Right lobe of liver (tissue), 6 donors: ENCODE measurements at regions not wholly inside any gene's neighbourhood (a gene's known extent, or its start where the extent isn't known, plus 50 kb on each side); places are given as distances from the start of the nearest gene placed in this dataset.

Experiments
- ATAC-seq, 4 donors: fragments of 200-7000 bp; cut with Tn5 transposase; one replicate each; pipeline ENCODE4 v1.9.1; 2020; ENCODE audit warnings: mild to moderate bottlenecking in 4 of 4, moderate library complexity in 4 of 4
- DNase-seq, 3 donors: peaks; one replicate each; pipeline ENCODE4 v3.0.0-alpha.2; 2020
- H3K27ac ChIP-seq, 3 donors: fragments of 200-600 bp; one replicate each; pipeline ENCODE4 v1.8.0; 2022
- H3K27me3 ChIP-seq, 2 donors: fragments of 200-600 bp; one replicate each; pipeline ENCODE4 v1.8.0; 2022
- H3K36me3 ChIP-seq, 4 donors: fragments of 200-600 bp; sonication (generic) in 1 of 4; one replicate each; pipeline versions ENCODE4 v1.5.1 to v1.8.0; 2017 to 2022; ENCODE audit warnings: control low read depth in 1 of 4
- H3K4me1 ChIP-seq, 4 donors: fragments of 200-600 bp; sonication (generic) in 1 of 4; one replicate each; pipeline versions ENCODE4 v1.5.1 to v1.8.0; 2017 to 2022; ENCODE audit warnings: control low read depth in 1 of 4
- H3K4me3 ChIP-seq, 3 donors: fragments of 200-600 bp; one replicate each; pipeline ENCODE4 v1.8.0; 2022
- H3K9me3 ChIP-seq, 4 donors: fragments of 200-600 bp; sonication (generic) in 1 of 4; one replicate each; pipeline versions ENCODE4 v1.5.1 to v1.8.0; 2017 to 2022; ENCODE audit warnings: control low read depth in 1 of 4
- POLR2A ChIP-seq: fragments of 450-650 bp; IDR thresholded peaks from one replicate; pipeline ENCODE4 v1.6.1; 2017; ENCODE audit warnings: antibody characterized with exemption, mild to moderate bottlenecking
- WGBS: methylation state at CpG from one replicate; pipeline ENCODE4 v1.1.6; 2018; ENCODE audit warnings: low coverage, low lambda C conversion rate; ENCODE audit not compliant: insufficient coverage; ENCODE audit errors: missing lambda C conversion rate; 5-methylcytosine and 5-hydroxymethylcytosine counted together
- intact Hi-C, 2 donors: fragments of 100-400 bp; cut with DNase I; formaldehyde crosslinking; loops; one replicate each; pipeline versions ENCODE4 v1.11.2 to v1.14.1; 2022
- TF ChIP-seq, protein P1 (sequence below), 4 donors: fragments of 200-600 bp in 3 of 4; fragments of 450-650 bp in 1 of 4; IDR thresholded peaks; one replicate each; pipeline versions ENCODE4 v1.5.1 to v1.8.0; 2016 to 2022; ENCODE audit warnings: antibody characterized with exemption in 4 of 4, mild to moderate bottlenecking in 2 of 4
- donor health status: DM: no; HTN: yes; CAD: no.
- donor health status: DM: no; HTN: no; CAD: no.
- donor health status: DM: no; HTN: no; CAD: no.
- donor health status: DM: no; HTN: yes; CAD: no.
- donor health status: DM: no; HTN: yes; CAD: no.

DNA sequence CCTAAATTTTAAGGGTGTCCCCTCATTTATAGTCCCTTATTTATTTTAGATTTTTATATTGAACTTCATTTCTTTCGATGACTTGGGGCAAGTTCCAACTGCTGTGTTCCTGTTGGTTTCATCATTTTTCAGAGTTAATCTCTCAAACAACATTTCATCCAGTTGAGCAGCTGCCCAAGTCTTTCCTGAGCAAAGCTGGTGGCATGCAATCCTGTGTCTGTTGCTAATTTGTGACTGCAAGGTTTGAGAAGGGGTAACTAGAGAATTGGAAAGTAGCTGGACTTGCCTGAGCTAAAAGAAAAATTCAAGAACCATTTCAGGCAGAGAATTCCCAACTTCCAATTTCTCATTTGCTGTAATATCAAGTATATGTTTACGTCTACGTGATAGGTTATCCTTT, 881.5 kb upstream of the SLC35B3 start:
- Histone ChIP-seq H3K9me3 (no peaks in the 10 kb centered on the region), H3K27me3 (no peaks in the 10 kb centered on the region), H3K36me3 (no peaks in the 10 kb centered on the region), H3K4me3 (no peak overlapping the region), H3K27ac (no peak overlapping the region), H3K4me1 (no peaks in the 10 kb centered on the region)
- ATAC-seq (no peak), DNase-seq (no peak)
- TF ChIP-seq, protein P1, sequence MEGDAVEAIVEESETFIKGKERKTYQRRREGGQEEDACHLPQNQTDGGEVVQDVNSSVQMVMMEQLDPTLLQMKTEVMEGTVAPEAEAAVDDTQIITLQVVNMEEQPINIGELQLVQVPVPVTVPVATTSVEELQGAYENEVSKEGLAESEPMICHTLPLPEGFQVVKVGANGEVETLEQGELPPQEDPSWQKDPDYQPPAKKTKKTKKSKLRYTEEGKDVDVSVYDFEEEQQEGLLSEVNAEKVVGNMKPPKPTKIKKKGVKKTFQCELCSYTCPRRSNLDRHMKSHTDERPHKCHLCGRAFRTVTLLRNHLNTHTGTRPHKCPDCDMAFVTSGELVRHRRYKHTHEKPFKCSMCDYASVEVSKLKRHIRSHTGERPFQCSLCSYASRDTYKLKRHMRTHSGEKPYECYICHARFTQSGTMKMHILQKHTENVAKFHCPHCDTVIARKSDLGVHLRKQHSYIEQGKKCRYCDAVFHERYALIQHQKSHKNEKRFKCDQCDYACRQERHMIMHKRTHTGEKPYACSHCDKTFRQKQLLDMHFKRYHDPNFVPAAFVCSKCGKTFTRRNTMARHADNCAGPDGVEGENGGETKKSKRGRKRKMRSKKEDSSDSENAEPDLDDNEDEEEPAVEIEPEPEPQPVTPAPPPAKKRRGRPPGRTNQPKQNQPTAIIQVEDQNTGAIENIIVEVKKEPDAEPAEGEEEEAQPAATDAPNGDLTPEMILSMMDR (IDR thresholded peaks at IDR 0.05) = no peak
- no peak for TF ChIP-seq POLR2A
- WGBS = 74% methylated on average over 3 of the region's 3 CpGs
- intact Hi-C loops = no loop called here

DNA sequence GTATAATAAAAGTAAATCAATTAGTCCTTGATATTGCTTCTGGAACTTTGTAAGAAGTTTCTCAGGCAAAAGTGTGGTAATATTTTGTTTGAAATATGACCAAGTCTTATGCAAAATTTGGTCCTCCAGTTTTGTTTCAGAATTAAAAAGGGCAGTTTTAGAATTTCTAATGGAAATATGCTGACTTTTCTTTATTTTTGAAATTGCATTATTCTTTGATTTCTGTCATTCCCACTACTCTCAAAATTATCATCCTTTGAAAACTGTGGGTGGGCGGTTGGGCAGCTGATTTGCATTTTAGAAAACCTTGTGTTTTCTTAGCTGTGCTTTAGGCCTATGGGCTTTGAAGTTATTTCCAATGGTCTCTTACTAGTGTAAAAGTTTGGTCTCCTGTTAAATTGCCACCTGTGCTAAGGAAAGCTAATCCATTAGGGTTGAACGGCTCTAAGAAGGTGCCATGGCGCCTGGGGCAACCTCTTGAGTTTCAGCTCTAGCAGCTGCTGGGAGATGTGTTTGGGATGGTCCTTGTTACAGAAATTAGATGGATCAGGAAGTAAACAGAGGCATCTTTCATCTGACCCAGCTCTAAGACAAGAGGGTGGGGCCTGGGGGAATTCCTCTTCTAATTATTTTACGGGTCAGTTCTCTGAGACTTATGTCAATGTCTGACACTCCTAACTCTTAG, 880.8 kb upstream of the SLC35B3 start:
- Histone ChIP-seq H3K27me3 (no peaks in the 10 kb centered on the region), H3K4me1 (no peaks in the 10 kb centered on the region), H3K27ac (no peak overlapping the region), H3K4me3 (no peak overlapping the region), H3K9me3 (no peaks in the 10 kb centered on the region), H3K36me3 (no peaks in the 10 kb centered on the region)
- WGBS = 66% methylated on average over 4 of the region's 4 CpGs
- no peak for ATAC-seq
- TF ChIP-seq, protein P1 (IDR thresholded peaks at IDR 0.05) = no peak
- no peak for TF ChIP-seq POLR2A
- intact Hi-C loops = no loop called here
- no peak for DNase-seq

DNA sequence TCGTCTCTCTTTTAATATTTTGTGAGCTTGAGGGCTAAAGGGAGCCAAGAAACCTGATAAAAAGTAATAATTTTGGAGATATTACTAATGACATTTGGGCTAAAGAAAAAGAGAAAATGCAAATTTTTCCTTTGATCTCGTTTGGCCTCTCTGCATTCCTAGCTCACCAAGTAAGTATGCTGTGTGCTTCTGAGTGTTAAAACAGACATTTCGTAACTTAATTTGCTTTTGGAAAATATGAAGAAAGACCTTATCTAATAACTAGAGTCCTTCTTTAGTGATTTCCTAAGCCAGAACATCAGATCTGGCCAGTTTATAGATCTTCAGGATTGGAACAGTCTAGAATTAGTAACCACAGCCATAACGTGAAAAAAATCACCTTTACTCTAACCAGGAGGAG, 872.9 kb upstream of the SLC35B3 start:
- no peak overlapping the region for H3K4me3 ChIP-seq
- WGBS = 35% methylated on average over 4 of the region's 4 CpGs
- no peak for TF ChIP-seq POLR2A
- TF ChIP-seq, protein P1 (IDR thresholded peaks at IDR 0.05) = no peak
- ATAC-seq (no peak), DNase-seq (no peak)
- H3K4me1 ChIP-seq = no peaks in the 10 kb centered on the region
- H3K9me3 ChIP-seq = no peaks in the 10 kb centered on the region
- H3K36me3 ChIP-seq = no peaks in the 10 kb centered on the region
- no peaks in the 10 kb centered on the region for H3K27me3 ChIP-seq
- intact Hi-C loops = no loop called here
- no peak overlapping the region for H3K27ac ChIP-seq

DNA sequence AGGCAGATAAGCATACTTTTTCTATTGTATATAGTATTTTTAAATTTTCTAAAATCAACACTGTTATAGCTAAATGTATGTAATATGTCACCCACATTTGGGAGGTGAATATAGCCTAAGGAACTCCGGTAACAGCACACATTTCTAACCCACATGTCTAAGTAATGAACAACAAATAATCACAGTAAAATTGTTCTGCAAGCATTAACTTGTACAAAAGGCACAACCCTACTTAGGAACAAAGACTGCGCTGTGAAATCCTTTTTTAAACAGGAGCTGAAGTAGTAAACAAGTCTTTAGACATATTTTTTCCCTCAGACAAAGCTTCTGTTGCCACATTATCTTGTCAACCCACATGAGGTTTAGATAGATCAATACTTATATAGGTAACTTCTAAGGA, 872.4 kb upstream of the SLC35B3 start:
- H3K27ac ChIP-seq = no peak overlapping the region
- no peak for DNase-seq
- WGBS = 74% methylated on average over 2 of the region's 2 CpGs

More for the DNA sequence above, 872.4 kb upstream of the SLC35B3 start:
- Histone ChIP-seq H3K4me1 (no peaks in the 10 kb centered on the region), H3K4me3 (no peak overlapping the region), H3K9me3 (no peaks in the 10 kb centered on the region), H3K36me3 (no peaks in the 10 kb centered on the region), H3K27me3 (no peaks in the 10 kb centered on the region)
- no peak for TF ChIP-seq POLR2A
- TF ChIP-seq, protein P1 (IDR thresholded peaks at IDR 0.05) = no peak
- no peak for ATAC-seq
- intact Hi-C loops = no loop called here
